ENCODE measurements at regions not wholly inside any gene's neighbourhood (a gene's known extent, or its start where the extent isn't known, plus 50 kb on each side); places are given as distances from the start of the nearest gene placed in this dataset.

DNA sequence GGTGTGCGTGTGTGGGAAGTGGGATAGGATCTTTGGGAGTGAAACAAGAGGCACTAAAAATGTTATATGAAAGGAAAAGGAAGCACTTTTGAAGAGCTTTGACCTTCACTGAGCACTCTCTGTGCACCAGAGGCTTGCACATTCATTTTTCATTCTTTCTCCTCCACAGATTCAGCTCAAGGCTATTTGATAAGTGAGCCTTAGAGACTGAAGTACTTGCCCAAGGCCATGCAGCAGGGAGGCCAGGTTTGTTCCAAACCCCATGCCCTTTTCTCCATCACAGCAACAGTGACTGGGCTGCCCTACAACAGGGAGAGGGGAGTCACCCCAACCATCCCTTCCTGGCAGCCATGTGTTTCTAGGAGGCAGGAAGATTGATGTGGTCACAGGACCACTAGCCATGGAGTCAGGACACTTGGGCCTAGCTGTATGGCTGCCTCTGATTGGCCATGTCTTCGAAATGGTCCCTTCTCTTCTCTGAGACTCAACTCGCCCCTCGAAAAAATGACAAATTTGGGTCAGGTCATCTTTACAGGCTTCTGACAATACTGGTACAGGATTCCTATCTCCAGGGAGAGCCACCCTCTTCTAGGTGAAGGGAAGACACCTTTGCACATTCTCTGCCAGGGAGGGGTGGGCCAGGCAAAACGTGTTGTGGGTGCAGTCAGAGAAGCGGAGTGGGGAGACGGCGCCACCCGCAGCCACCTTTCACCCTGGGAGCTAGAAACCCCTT is 123.5 kb upstream of the MYCN start:
- Histone ChIP-seq H3K9me3 (no peaks in the 10 kb centered on the region), H3K36me3 (ENCODE audit: control insufficient read depth, insufficient read depth, low read length) (no peaks in the 10 kb centered on the region), H3K4me3 (ENCODE audit: low read depth, low read length) (no peak overlapping the region), H3K27me3 (replicated peaks; ENCODE audit: control insufficient read depth, insufficient read depth, low read length) (no peaks in the 10 kb centered on the region), H3K4me1 (peaks cover 8% of the 10 kb centered on the region)
- intact Hi-C loops (cut with micrococcal nuclease; ENCODE audit: unreplicated experiment) = no loop called here
- Mint-ChIP-seq H3K4me1 (ENCODE audit: low read depth, unreplicated experiment) (peaks cover 8% of the 10 kb centered on the region), H3K4me3 (ENCODE audit: unreplicated experiment) (no peak overlapping the region), H3K27ac (ENCODE audit: unreplicated experiment) (no peak overlapping the region), H3K27me3 (ENCODE audit: insufficient read depth, unreplicated experiment) (no peaks in the 10 kb centered on the region), H3K9me3 (ENCODE audit: unreplicated experiment) (no peaks in the 10 kb centered on the region), H3K36me3 (ENCODE audit: insufficient read depth, unreplicated experiment) (no peaks in the 10 kb centered on the region)
- no TSS peak for BruUV-seq (replicated peaks)
- no peak for TF ChIP-seq CTCF (IDR thresholded peaks at IDR 0.05; ENCODE audit: insufficient read depth in 1 of 2, low read depth in 1 of 2, low read length in 1 of 2, severe bottlenecking in 1 of 2, unreplicated experiment in 1 of 2)
- ChIA-PET CTCF (interaction anchor here (0.6 kb wide), 2 partner anchors 147 to 477 kb away, joined by 4 to 6 read pairs; no protein-coding TSS in a partner anchor), POLR2A (no interaction called here)
- DNase-seq = no peak

GRCh38 chr2:15817748-15818147 is 122.6 kb upstream of the MYCN start:
- H3K4me1 ChIP-seq = 0 out of 2 replicates have a peak, but pooled peaks cover 8% of the 10 kb centered on the region
- Mint-ChIP-seq H3K9me3 (ENCODE audit: unreplicated experiment) (no peaks in the 10 kb centered on the region), H3K4me3 (ENCODE audit: unreplicated experiment) (no peak overlapping the region), H3K27me3 (ENCODE audit: insufficient read depth, unreplicated experiment) (no peaks in the 10 kb centered on the region), H3K27ac (ENCODE audit: unreplicated experiment) (no peak overlapping the region), H3K4me1 (ENCODE audit: low read depth, unreplicated experiment) (peaks cover 8% of the 10 kb centered on the region), H3K36me3 (ENCODE audit: insufficient read depth, unreplicated experiment) (no peaks in the 10 kb centered on the region)
- no peak overlapping the region for H3K4me3 ChIP-seq (ENCODE audit: low read depth, low read length)
- no peaks in the 10 kb centered on the region for H3K36me3 ChIP-seq (ENCODE audit: control insufficient read depth, insufficient read depth, low read length)
- TF ChIP-seq CTCF (IDR thresholded peaks at IDR 0.05; ENCODE audit: insufficient read depth in 1 of 2, low read depth in 1 of 2, low read length in 1 of 2, severe bottlenecking in 1 of 2, unreplicated experiment in 1 of 2) = no peak
- CTCF ChIA-PET = no interaction called here
- no peaks in the 10 kb centered on the region for H3K9me3 ChIP-seq
- no peaks in the 10 kb centered on the region for H3K27me3 ChIP-seq (replicated peaks; ENCODE audit: control insufficient read depth, insufficient read depth, low read length)
- POLR2A ChIA-PET = no interaction called here
- intact Hi-C loops (cut with micrococcal nuclease; ENCODE audit: unreplicated experiment) = no loop called here
- no peak for DNase-seq
- BruUV-seq (replicated peaks) = no TSS peak

DNA sequence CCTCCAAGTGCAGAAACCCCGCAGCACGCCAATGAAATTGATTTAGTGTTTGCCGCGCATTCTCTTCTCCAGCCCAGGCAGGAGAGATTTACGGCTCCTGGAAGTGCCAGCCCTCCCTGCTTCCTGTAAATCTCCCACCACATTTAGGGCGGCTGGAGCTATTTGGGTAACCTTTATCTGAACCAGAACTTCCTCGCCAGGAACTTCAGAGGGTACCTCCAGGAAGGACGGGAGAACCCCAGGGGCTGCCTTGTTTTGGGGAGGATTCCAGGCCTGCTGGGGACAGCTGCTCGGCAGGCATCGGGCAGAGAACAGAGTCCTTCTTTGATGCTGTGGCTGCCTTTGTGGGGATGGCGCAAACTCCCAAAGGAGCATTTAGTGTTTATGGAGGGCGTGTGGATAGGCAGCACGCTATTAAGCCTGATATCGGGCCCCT is 122.0 kb upstream of the MYCN start:
- Histone ChIP-seq H3K9me3 (no peaks in the 10 kb centered on the region), H3K4me3 (ENCODE audit: low read depth, low read length) (no peak overlapping the region), H3K27me3 (replicated peaks; ENCODE audit: control insufficient read depth, insufficient read depth, low read length) (no peaks in the 10 kb centered on the region), H3K4me1 (0 out of 2 replicates have a peak, but pooled peaks cover 8% of the 10 kb centered on the region), H3K36me3 (ENCODE audit: control insufficient read depth, insufficient read depth, low read length) (no peaks in the 10 kb centered on the region)
- Mint-ChIP-seq H3K36me3 (ENCODE audit: insufficient read depth, unreplicated experiment) (no peaks in the 10 kb centered on the region), H3K9me3 (ENCODE audit: unreplicated experiment) (no peaks in the 10 kb centered on the region), H3K4me3 (ENCODE audit: unreplicated experiment) (no peak overlapping the region), H3K27me3 (ENCODE audit: insufficient read depth, unreplicated experiment) (no peaks in the 10 kb centered on the region), H3K27ac (ENCODE audit: unreplicated experiment) (no peak overlapping the region), H3K4me1 (ENCODE audit: low read depth, unreplicated experiment) (peaks cover 8% of the 10 kb centered on the region)
- POLR2A ChIA-PET = no interaction called here
- TF ChIP-seq CTCF (IDR thresholded peaks at IDR 0.05; ENCODE audit: insufficient read depth in 1 of 2, low read depth in 1 of 2, low read length in 1 of 2, severe bottlenecking in 1 of 2, unreplicated experiment in 1 of 2) = no peak
- BruUV-seq (replicated peaks) = no TSS peak
- no peak for DNase-seq
- intact Hi-C loops (cut with micrococcal nuclease; ENCODE audit: unreplicated experiment) = no loop called here
- CTCF ChIA-PET = no interaction called here
